HepG2 (cell line): ENCODE measurements at regions not wholly inside any gene's neighbourhood (a gene's known extent, or its start where the extent isn't known, plus 50 kb on each side); places are given as distances from the start of the nearest gene placed in this dataset.

ENCODE experiments used
- ATAC-seq: fragments of 200-7000 bp; cut with Tn5 transposase; 3 replicates; pipeline ENCODE4 v1.9.1; 2020; ENCODE audit warnings: mild to moderate bottlenecking, moderate library complexity
- BruUV-seq: library from RNA; stranded (reverse); fragments of 400-500 nt; replicated peaks from 2 replicates; lab custom pipeline; 2021; lab: Mats Ljungman, UMichigan
- CTCF ChIA-PET: fragments of 300-600 bp; formaldehyde crosslinking; extraction: SDS; loops from one replicate; lab custom pipeline; 2021; ENCODE audit warnings: low total read pairs, inconsistent platforms, low intra/inter-chr PET ratio; lab: Yijun Ruan, JAX
- POLR2A ChIA-PET: fragments of 350-600 bp; sonication (Branson Sonifier 250); formaldehyde crosslinking; loops from one replicate; lab custom pipeline; 2020; ENCODE audit warnings: antibody characterized with exemption, inconsistent platforms; lab: Yijun Ruan, JAX
- DNase-seq: peaks from one replicate; pipeline ENCODE4 v3.0.0-alpha.2; 2015; ENCODE audit warnings: low spot score
- FAIRE-seq: peaks from 3 replicates; lab custom pipeline; 2011; peaks lifted over from hg19 to GRCh38; lab: Jason Lieb, UNC
- H2AFZ ChIP-seq: one replicate; pipeline ENCODE4 v1.6.1; 2011; ENCODE audit warnings: low read length, inconsistent platforms
- H3K27ac ChIP-seq: fragments of 300-600 bp; 3 replicates; pipeline ENCODE4 v1.8.0; 2011; ENCODE audit warnings: mixed run types, mild to moderate bottlenecking, mixed read lengths, low read length, inconsistent platforms; ENCODE audit not compliant: insufficient read depth; ENCODE audit errors: extremely low read length
- H3K27me3 ChIP-seq, 2 experiments: fragments of 200-600 bp in 1 of 2; 2 replicates in 1 of 2; 3 replicates in 1 of 2; pipeline versions ENCODE4 v1.6.0 to v1.8.0; 2011; ENCODE audit warnings: low read length in 2 of 2, mild to moderate bottlenecking in 2 of 2, moderate library complexity in 2 of 2, inconsistent platforms in 1 of 2; ENCODE audit not compliant: insufficient read depth in 2 of 2, control insufficient read depth in 1 of 2
- H3K36me3 ChIP-seq, 2 experiments: fragments of 200-600 bp in 1 of 2; replicated peaks in 1 of 2; 2 replicates in 1 of 2; 3 replicates in 1 of 2; pipeline versions ENCODE4 v1.5.1 to v1.8.0; 2011; ENCODE audit warnings: low read length in 2 of 2, inconsistent platforms in 1 of 2; ENCODE audit not compliant: insufficient read depth in 2 of 2, control insufficient read depth in 1 of 2
- H3K4me1 ChIP-seq: 2 replicates; pipeline ENCODE4 v1.5.1; 2012; ENCODE audit warnings: low read length, inconsistent platforms; ENCODE audit not compliant: insufficient read depth
- H3K4me2 ChIP-seq: 2 replicates; pipeline ENCODE4 v1.6.0; 2011; ENCODE audit warnings: low read depth, low read length, inconsistent platforms
- H3K4me3 ChIP-seq, 3 experiments: fragments of 200-600 bp in 1 of 3; sonication (generic), shearing (Covaris generic) in 1 of 3; replicated peaks in 1 of 3; 2 replicates each; pipeline ENCODE4 v1.5.1; 2011 to 2016; ENCODE audit warnings: low read length in 3 of 3, inconsistent platforms in 2 of 3, low read depth in 2 of 3, mild to moderate bottlenecking in 2 of 3, control low read depth in 1 of 3, mixed read lengths in 1 of 3; ENCODE audit not compliant: insufficient read depth in 1 of 3
- H3K79me2 ChIP-seq: one replicate; pipeline ENCODE4 v1.6.1; 2011; ENCODE audit warnings: low read length, inconsistent platforms; ENCODE audit not compliant: insufficient read depth
- H3K9ac ChIP-seq: 2 replicates; pipeline ENCODE4 v1.6.0; 2011; ENCODE audit warnings: mild to moderate bottlenecking, low read depth, low read length, inconsistent platforms; ENCODE audit not compliant: insufficient read depth
- H3K9me3 ChIP-seq: 2 replicates; pipeline ENCODE4 v1.5.1; 2012; ENCODE audit warnings: mild to moderate bottlenecking, low read length
- H4K20me1 ChIP-seq: 2 replicates; pipeline ENCODE4 v1.6.0; 2011; ENCODE audit warnings: inconsistent platforms, mild to moderate bottlenecking, low read length, moderate library complexity; ENCODE audit not compliant: insufficient read depth
- CAMTA2 ChIP-seq: sonication (generic); formaldehyde crosslinking; IDR thresholded peaks from 2 replicates; pipeline ENCODE4 v1.4.0; 2020; ENCODE audit warnings: mild to moderate bottlenecking, missing genetic modification reagents, borderline replicate concordance
- HMGA1 ChIP-seq: sonication (generic); formaldehyde crosslinking; conservative IDR thresholded peaks from 2 replicates; pipeline ENCODE4 v1.4.0; 2020; ENCODE audit warnings: missing genetic modification reagents
- KAT7 ChIP-seq: IDR thresholded peaks from 2 replicates; pipeline ENCODE4 v1.6.1; 2018; ENCODE audit warnings: borderline replicate concordance, missing compliant biosample characterization
- PITX1 ChIP-seq: sonication (generic); formaldehyde crosslinking; IDR thresholded peaks from 2 replicates; pipeline ENCODE4 v1.5.1; 2020; ENCODE audit warnings: mild to moderate bottlenecking, missing genetic modification reagents
- SP5 ChIP-seq: IDR thresholded peaks from 2 replicates; pipeline ENCODE4 v1.6.1; 2016; ENCODE audit warnings: low read depth, borderline replicate concordance
- ZNF264 ChIP-seq: sonication (generic); formaldehyde crosslinking; IDR thresholded peaks from 2 replicates; pipeline ENCODE4 v1.4.0; 2020; ENCODE audit warnings: missing genetic modification reagents
- WGBS: methylation state at CpG from one replicate; pipeline ENCODE4 v1.1.6; 2017; ENCODE audit warnings: low lambda C conversion rate; 5-methylcytosine and 5-hydroxymethylcytosine counted together
- in situ Hi-C: cut with HindIII; loops from 2 replicates; pipeline ENCODE4 v1.10.0; 2017; ENCODE audit warnings: low pct_unique_long_range_greater_than_20kb; ENCODE audit not compliant: extremely low pct_ligation_motif_present
- intact Hi-C: fragments of 100-400 bp; cut with micrococcal nuclease; formaldehyde crosslinking; loops from one replicate; pipeline ENCODE4 v1.10.0; 2022; ENCODE audit not compliant: unreplicated experiment
- TF ChIP-seq, protein P1 (sequence below): sonication (generic); formaldehyde crosslinking; IDR thresholded peaks from 2 replicates; pipeline ENCODE4 v1.4.0; 2020; ENCODE audit warnings: low read depth, missing genetic modification reagents
- TF ChIP-seq, protein P2 (sequence below): sonication (generic); formaldehyde crosslinking; IDR thresholded peaks from 2 replicates; pipeline ENCODE4 v1.4.0; 2020; ENCODE audit warnings: missing genetic modification reagents
- TF ChIP-seq, protein P3 (sequence below): IDR thresholded peaks from 2 replicates; pipeline ENCODE4 v1.6.1; 2016; ENCODE audit warnings: mild to moderate bottlenecking, missing biosample characterization, missing genetic modification reagents
- TF ChIP-seq, protein P4 (sequence below): sonication (generic); formaldehyde crosslinking; IDR thresholded peaks from 2 replicates; pipeline ENCODE4 v1.5.0; 2020; ENCODE audit warnings: mild to moderate bottlenecking, missing genetic modification reagents
- TF ChIP-seq, protein P5 (sequence below): sonication (generic); formaldehyde crosslinking; IDR thresholded peaks from 2 replicates; pipeline ENCODE4 v1.4.0; 2020; ENCODE audit warnings: low read depth, mild to moderate bottlenecking, missing genetic modification reagents
- TF ChIP-seq, protein P6 (sequence below): sonication (generic); formaldehyde crosslinking; conservative IDR thresholded peaks from 2 replicates; pipeline ENCODE4 v1.8.0; 2022; ENCODE audit warnings: missing genetic modification reagents

DNA sequence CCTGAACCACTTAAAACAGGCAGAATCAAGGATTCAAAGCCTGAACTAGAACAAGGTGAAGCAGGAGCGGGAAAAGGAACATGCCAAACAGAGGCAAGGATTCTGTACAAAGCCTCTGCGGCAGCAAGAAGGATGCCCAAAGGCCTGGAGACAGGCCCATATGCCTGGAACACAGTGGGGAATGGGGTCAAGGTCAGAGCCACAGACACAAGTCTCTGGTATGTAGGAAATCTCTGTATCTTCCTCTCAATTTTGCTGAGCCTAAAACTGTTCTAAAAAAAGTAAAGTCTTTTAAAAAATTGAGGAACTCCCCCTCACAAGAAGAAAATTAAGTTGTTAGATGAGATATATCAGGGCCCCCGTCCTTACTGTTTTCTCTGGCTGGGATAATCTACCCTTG lies 175.9 kb upstream of the GHITM start:
- Histone ChIP-seq H3K36me3 (no peaks in the 10 kb centered on the region), H3K9me3 (no peaks in the 10 kb centered on the region), H3K27ac (no peak overlapping the region), H3K4me3 (no peak overlapping the region), H4K20me1 (no peaks in the 10 kb centered on the region), H2AFZ (no peak overlapping the region), H3K27me3 (no peaks in the 10 kb centered on the region), H3K79me2 (no peaks in the 10 kb centered on the region), H3K4me2 (no peak overlapping the region), H3K9ac (no peak overlapping the region), H3K4me1 (no peaks in the 10 kb centered on the region)
- BruUV-seq: no TSS peak
- ATAC-seq: no peak
- CTCF ChIA-PET: no interaction called here
- DNase-seq: no peak
- 5% methylated on average over 3 of the region's 3 CpGs for WGBS
- intact Hi-C loops (no loop called here), in situ Hi-C loops (no loop called here)
- POLR2A ChIA-PET: no interaction called here
- FAIRE-seq: no peak
- TF ChIP-seq HMGA1 (CRISPR knock-in tag) (no peak), SP5 (CRISPR knock-in tag) (no peak), ZNF264 (no peak), KAT7 (no peak), PITX1 (CRISPR knock-in tag) (no peak), CAMTA2 (CRISPR knock-in tag) (no peak)
- TF ChIP-seq, protein P1, sequence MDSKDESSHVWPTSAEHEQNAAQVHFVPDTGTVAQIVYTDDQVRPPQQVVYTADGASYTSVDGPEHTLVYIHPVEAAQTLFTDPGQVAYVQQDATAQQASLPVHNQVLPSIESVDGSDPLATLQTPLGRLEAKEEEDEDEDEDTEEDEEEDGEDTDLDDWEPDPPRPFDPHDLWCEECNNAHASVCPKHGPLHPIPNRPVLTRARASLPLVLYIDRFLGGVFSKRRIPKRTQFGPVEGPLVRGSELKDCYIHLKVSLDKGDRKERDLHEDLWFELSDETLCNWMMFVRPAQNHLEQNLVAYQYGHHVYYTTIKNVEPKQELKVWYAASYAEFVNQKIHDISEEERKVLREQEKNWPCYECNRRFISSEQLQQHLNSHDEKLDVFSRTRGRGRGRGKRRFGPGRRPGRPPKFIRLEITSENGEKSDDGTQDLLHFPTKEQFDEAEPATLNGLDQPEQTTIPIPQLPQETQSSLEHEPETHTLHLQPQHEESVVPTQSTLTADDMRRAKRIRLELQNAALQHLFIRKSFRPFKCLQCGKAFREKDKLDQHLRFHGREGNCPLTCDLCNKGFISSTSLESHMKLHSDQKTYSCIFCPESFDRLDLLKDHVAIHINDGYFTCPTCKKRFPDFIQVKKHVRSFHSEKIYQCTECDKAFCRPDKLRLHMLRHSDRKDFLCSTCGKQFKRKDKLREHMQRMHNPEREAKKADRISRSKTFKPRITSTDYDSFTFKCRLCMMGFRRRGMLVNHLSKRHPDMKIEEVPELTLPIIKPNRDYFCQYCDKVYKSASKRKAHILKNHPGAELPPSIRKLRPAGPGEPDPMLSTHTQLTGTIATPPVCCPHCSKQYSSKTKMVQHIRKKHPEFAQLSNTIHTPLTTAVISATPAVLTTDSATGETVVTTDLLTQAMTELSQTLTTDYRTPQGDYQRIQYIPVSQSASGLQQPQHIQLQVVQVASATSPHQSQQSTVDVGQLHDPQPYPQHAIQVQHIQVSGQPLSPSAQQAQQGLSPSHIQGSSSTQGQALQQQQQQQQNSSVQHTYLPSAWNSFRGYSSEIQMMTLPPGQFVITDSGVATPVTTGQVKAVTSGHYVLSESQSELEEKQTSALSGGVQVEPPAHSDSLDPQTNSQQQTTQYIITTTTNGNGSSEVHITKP (CRISPR knock-in tag): no peak
- TF ChIP-seq, protein P2, sequence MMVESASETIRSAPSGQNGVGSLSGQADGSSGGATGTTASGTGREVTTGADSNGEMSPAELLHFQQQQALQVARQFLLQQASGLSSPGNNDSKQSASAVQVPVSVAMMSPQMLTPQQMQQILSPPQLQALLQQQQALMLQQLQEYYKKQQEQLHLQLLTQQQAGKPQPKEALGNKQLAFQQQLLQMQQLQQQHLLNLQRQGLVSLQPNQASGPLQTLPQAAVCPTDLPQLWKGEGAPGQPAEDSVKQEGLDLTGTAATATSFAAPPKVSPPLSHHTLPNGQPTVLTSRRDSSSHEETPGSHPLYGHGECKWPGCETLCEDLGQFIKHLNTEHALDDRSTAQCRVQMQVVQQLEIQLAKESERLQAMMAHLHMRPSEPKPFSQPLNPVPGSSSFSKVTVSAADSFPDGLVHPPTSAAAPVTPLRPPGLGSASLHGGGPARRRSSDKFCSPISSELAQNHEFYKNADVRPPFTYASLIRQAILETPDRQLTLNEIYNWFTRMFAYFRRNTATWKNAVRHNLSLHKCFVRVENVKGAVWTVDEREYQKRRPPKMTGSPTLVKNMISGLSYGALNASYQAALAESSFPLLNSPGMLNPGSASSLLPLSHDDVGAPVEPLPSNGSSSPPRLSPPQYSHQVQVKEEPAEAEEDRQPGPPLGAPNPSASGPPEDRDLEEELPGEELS: no peak
- TF ChIP-seq, protein P3, sequence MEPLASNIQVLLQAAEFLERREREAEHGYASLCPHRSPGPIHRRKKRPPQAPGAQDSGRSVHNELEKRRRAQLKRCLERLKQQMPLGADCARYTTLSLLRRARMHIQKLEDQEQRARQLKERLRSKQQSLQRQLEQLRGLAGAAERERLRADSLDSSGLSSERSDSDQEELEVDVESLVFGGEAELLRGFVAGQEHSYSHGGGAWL (CRISPR knock-in tag): no peak
- TF ChIP-seq, protein P4, sequence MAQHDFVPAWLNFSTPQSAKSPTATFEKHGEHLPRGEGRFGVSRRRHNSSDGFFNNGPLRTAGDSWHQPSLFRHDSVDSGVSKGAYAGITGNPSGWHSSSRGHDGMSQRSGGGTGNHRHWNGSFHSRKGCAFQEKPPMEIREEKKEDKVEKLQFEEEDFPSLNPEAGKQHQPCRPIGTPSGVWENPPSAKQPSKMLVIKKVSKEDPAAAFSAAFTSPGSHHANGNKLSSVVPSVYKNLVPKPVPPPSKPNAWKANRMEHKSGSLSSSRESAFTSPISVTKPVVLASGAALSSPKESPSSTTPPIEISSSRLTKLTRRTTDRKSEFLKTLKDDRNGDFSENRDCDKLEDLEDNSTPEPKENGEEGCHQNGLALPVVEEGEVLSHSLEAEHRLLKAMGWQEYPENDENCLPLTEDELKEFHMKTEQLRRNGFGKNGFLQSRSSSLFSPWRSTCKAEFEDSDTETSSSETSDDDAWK (CRISPR knock-in tag): no peak
- TF ChIP-seq, protein P5, sequence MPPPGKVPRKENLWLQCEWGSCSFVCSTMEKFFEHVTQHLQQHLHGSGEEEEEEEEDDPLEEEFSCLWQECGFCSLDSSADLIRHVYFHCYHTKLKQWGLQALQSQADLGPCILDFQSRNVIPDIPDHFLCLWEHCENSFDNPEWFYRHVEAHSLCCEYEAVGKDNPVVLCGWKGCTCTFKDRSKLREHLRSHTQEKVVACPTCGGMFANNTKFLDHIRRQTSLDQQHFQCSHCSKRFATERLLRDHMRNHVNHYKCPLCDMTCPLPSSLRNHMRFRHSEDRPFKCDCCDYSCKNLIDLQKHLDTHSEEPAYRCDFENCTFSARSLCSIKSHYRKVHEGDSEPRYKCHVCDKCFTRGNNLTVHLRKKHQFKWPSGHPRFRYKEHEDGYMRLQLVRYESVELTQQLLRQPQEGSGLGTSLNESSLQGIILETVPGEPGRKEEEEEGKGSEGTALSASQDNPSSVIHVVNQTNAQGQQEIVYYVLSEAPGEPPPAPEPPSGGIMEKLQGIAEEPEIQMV (CRISPR knock-in tag): no peak
- TF ChIP-seq, protein P6, sequence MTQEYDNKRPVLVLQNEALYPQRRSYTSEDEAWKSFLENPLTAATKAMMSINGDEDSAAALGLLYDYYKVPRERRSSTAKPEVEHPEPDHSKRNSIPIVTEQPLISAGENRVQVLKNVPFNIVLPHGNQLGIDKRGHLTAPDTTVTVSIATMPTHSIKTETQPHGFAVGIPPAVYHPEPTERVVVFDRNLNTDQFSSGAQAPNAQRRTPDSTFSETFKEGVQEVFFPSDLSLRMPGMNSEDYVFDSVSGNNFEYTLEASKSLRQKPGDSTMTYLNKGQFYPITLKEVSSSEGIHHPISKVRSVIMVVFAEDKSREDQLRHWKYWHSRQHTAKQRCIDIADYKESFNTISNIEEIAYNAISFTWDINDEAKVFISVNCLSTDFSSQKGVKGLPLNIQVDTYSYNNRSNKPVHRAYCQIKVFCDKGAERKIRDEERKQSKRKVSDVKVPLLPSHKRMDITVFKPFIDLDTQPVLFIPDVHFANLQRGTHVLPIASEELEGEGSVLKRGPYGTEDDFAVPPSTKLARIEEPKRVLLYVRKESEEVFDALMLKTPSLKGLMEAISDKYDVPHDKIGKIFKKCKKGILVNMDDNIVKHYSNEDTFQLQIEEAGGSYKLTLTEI (CRISPR knock-in tag): no peak
